Stimulated activated CD4-positive, alpha-beta T cell treated with anti-CD3 and anti-CD28 coated beads, Interleukin-1b, Interleukin-23, amount 100 ng/mL, for 4 hours (primary cell): ENCODE measurements at regions not wholly inside any gene's neighbourhood (a gene's known extent, or its start where the extent isn't known, plus 50 kb on each side); places are given as distances from the start of the nearest gene placed in this dataset.
"Not testable (repeated sequence)": the region's sequence is repeated elsewhere in the genome, so short reads cannot be mapped to it uniquely, and the experiment has no call there.

Experiments used
- DNase-seq, 2 donors: peaks; one replicate each; pipeline ENCODE4 v3.0.0-alpha.2; 2020; ENCODE audit warnings: low read depth in 2 of 2

- no peak for DNase-seq
Observed at GRCh38 chr10:36493516-36493880, 631.9 kb upstream of the ANKRD30A start.

- no peak for DNase-seq
Observed at GRCh38 chr10:36492590-36493515, 632.5 kb upstream of the ANKRD30A start.

GRCh38 chr10:36491926-36492325 lies 633.5 kb upstream of the ANKRD30A start:
- DNase-seq: no peak

GRCh38 chr10:36489611-36490228 lies 635.7 kb upstream of the ANKRD30A start:
- no peak for DNase-seq

GRCh38 chr10:36489181-36489580 lies 636.2 kb upstream of the ANKRD30A start:
- DNase-seq: no peak

- DNase-seq: no peak
Observed at GRCh38 chr10:36488579-36488978, 636.8 kb upstream of the ANKRD30A start.

GRCh38 chr10:36479073-36479472 lies 646.3 kb upstream of the ANKRD30A start:
- no peak for DNase-seq

GRCh38 chr10:36476399-36476798 lies 649.0 kb upstream of the ANKRD30A start:
- no peak for DNase-seq

GRCh38 chr10:36475746-36476145 lies 649.7 kb upstream of the ANKRD30A start:
- DNase-seq: no peak

- no peak for DNase-seq
Observed at GRCh38 chr10:36474456-36474855, 650.9 kb upstream of the ANKRD30A start.

- no peak for DNase-seq
Observed at GRCh38 chr10:36473122-36473521, 652.3 kb upstream of the ANKRD30A start.

- DNase-seq: no peak
Observed at GRCh38 chr10:36469585-36469984, 655.8 kb upstream of the ANKRD30A start.

- no peak for DNase-seq
Observed at GRCh38 chr10:36468620-36469019, 656.8 kb upstream of the ANKRD30A start.

GRCh38 chr10:36465604-36466379 lies 659.6 kb upstream of the ANKRD30A start:
- DNase-seq: no peak

GRCh38 chr10:36464291-36464690 lies 661.1 kb upstream of the ANKRD30A start:
- DNase-seq: no peak

GRCh38 chr10:36463390-36463789 lies 662.0 kb upstream of the ANKRD30A start:
- DNase-seq: no peak

GRCh38 chr10:36462194-36462593 lies 663.2 kb upstream of the ANKRD30A start:
- no peak for DNase-seq

GRCh38 chr10:36458437-36458836 lies 667.0 kb upstream of the ANKRD30A start:
- DNase-seq: not testable (repeated sequence)

- no peak for DNase-seq
Observed at GRCh38 chr10:36457751-36458150, 667.6 kb upstream of the ANKRD30A start.

GRCh38 chr10:36455526-36456133 lies 669.8 kb upstream of the ANKRD30A start:
- DNase-seq: no peak

GRCh38 chr10:36452851-36453250 lies 672.5 kb upstream of the ANKRD30A start:
- DNase-seq: no peak

- DNase-seq: no peak
Observed at GRCh38 chr10:36451391-36451970, 673.9 kb upstream of the ANKRD30A start.
